Gastroesophageal sphincter (tissue), 3 donors: ENCODE measurements at regions not wholly inside any gene's neighbourhood (a gene's known extent, or its start where the extent isn't known, plus 50 kb on each side); places are given as distances from the start of the nearest gene placed in this dataset.

ENCODE experiments used
- CTCF ChIP-seq, 4 experiments: fragments of 200-600 bp in 2 of 4; fragments of 450-650 bp in 2 of 4; sonication (generic) in 1 of 4; IDR thresholded peaks; one replicate each; pipeline ENCODE4 v1.5.1; 2017 to 2019; ENCODE audit warnings: antibody characterized with exemption in 4 of 4, mild to moderate bottlenecking in 2 of 4, moderate library complexity in 2 of 4
- EP300 ChIP-seq: sonication (generic); formaldehyde crosslinking; IDR thresholded peaks from one replicate; pipeline ENCODE4 v1.6.1; 2017; ENCODE audit warnings: antibody characterized with exemption, mild to moderate bottlenecking
- POLR2AphosphoS5 ChIP-seq: sonication (generic); formaldehyde crosslinking; IDR thresholded peaks from one replicate; pipeline ENCODE4 v1.6.1; 2017; ENCODE audit warnings: antibody characterized with exemption

GRCh38 chr2:220226546-220226945 lies 599.1 kb downstream of the SLC4A3 start:
- TF ChIP-seq CTCF (IDR thresholded peaks at IDR 0.05) (no peak), EP300 (no peak), POLR2AphosphoS5 (no peak)
